Stimulated activated CD4-positive, alpha-beta T cell treated with anti-CD3 and anti-CD28 coated beads, TNF-alpha, amount 100 ng/mL, for 48 hours (primary cell): ENCODE measurements at regions not wholly inside any gene's neighbourhood (a gene's known extent, or its start where the extent isn't known, plus 50 kb on each side); places are given as distances from the start of the nearest gene placed in this dataset.
"Not testable (repeated sequence)": the region's sequence is repeated elsewhere in the genome, so short reads cannot be mapped to it uniquely, and the experiment has no call there.

Experiments
- DNase-seq, 3 donors: peaks; one replicate each; pipeline ENCODE4 v3.0.0-alpha.2; 2020; ENCODE audit warnings: low read depth in 3 of 3

GRCh38 chr5:159588941-159589340 lies 258.7 kb upstream of the IL12B start:
- DNase-seq, result no peak

- no peak for DNase-seq
Measured at GRCh38 chr5:159593518-159594073, 263.3 kb upstream of the IL12B start.

- not testable (repeated sequence) for DNase-seq
Measured at GRCh38 chr5:159595561-159595960, 265.3 kb upstream of the IL12B start.

GRCh38 chr5:159601216-159601615 lies 270.9 kb upstream of the IL12B start:
- no peak for DNase-seq

- DNase-seq, result no peak
Measured at GRCh38 chr5:159602434-159602833, 272.1 kb upstream of the IL12B start.

- no peak for DNase-seq
Measured at GRCh38 chr5:159605585-159605984, 275.3 kb upstream of the IL12B start.

DNA sequence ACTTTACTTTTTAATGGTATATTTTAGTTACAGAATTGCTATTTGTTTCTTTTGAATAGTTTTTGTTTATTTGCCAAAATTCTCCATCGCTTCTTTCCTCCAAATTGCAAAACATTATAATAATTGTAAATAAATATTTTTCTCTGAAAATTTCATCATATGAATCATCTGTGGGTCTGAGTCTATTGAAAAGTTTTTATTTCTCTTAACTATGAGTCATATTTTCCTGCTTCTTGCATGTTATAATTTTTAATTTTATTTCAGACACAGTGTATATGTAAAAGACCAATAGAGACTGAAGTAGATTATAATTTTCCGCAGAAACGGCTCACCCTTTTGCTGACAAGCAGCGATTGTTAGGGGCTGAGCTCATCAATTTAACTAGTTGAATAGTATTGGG lies 279.1 kb upstream of the IL12B start:
- DNase-seq, result no peak

DNA sequence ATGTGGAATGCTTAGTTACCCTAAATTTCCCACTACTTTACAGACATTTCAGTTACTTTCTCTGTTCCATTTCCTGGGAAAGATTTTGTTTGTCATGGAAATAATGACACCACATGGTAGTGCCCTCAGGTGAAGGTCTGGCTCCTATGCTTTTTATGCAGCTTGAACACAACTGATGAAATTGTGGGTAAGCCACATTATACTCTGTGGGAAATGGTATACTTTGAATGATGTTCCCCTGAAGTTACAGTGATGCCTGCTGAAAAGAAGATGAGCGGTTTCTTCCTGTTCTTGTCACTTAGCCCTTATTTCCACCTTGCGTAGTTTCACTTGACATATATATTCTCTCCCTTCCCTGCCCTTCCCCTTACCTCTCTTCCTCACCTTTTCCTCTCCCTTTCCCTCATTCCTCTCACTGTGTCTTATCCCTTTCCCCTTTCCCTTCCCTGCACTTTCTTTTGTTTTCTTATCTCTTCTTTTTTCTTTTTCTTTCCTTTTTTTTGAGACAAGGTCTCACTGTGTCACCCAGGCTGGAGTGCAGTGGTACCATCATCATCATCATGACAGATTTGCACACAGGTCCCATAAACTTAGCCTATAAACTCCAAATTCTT lies 280.8 kb upstream of the IL12B start:
- DNase-seq, result no peak

DNA sequence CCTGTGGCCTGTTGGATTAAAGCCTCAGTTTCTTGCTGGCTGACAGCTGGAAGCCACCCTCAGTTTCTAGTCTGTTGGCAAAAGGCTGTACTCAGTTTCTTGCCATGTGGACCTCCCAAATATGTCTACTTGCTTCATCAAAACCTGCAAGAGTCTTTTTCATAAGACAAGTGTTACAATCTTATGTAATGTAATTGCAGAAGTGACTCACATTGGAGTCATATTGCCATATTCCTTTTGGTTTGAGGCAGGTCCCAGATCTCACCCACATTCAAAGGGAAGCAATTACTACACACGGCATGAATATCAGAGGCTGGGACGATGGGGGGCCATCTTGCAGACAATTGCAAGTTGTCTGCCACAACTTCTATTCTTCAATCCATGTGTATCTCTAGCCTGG lies 286.7 kb upstream of the IL12B start:
- DNase-seq, result no peak

GRCh38 chr5:159619826-159620225 lies 289.5 kb upstream of the IL12B start:
- no peak for DNase-seq

GRCh38 chr5:159620853-159621540 lies 290.7 kb upstream of the IL12B start:
- DNase-seq, result no peak

GRCh38 chr5:159628703-159629102 lies 287.6 kb upstream of the ADRA1B start:
- DNase-seq, result no peak

DNA sequence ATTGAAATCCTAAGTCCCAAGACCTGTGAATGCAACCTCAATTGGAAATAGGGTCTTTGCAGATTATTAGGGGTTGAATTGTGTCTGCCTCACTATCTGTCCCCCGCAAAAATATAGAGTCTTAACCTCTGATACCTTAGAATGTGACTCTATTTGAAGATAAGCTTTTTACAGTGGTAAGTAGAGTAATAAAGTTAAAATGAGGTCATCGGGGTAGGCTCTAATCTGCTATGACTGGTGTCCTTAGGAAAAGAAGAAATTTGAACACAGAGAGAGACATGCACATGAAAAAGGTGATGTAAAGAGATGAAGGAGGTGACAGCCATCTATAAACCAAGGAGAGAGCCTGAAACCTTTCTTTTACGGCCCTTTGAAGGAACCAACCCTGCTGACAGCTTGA lies 287.1 kb upstream of the ADRA1B start:
- no peak for DNase-seq

DNA sequence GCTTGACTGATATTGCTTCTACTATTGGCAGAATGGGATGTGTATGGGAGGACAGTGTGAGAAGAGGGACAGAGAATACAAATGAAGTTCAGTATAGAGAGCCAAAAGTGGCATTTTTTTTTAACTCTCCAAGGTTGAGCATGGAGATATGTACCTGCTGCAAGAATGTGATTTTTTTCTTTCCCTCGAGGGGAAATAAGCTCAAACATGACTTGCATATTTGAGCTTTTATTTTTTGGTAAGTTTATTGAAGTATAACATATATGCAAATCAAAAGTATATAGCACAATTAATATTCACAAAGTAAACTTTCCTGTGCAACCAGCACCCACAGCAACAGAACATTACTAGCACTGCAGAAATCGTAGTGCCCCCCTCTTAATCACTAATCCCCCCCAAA lies 285.7 kb upstream of the ADRA1B start:
- DNase-seq, result no peak

GRCh38 chr5:159631001-159631400 lies 285.3 kb upstream of the ADRA1B start:
- no peak for DNase-seq

- no peak for DNase-seq
Measured at GRCh38 chr5:159632866-159633265, 283.4 kb upstream of the ADRA1B start.

GRCh38 chr5:159638481-159638880 lies 277.8 kb upstream of the ADRA1B start:
- DNase-seq, result no peak

DNA sequence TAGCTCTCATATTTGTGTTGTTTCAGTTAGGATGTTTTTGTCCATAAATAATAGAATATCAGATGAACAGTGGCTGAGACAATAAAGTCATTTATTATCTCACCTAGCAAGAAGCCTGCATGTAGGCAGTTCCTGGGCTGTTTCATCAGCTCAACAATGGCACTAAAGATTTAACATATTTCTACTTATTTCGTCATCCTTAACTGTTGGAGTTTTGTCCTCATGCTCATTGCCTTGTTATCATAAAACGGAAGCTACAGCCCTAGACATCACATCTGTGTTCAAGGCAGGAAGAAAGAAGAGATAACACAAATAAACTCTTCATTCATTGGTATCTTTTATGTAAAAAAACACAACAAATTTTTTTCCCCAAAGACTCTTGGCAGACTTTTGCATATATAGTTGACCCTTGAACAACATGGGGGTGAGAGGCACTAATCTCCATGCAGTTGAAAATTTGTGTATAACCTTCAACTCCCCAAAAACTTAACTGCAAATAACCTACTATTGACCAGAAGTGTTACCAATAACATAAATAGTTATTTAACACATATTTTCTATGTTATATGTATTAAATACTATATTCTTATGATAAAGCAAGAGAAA lies 277.2 kb upstream of the ADRA1B start:
- DNase-seq, result no peak

- DNase-seq, result no peak
Measured at GRCh38 chr5:159639590-159639989, 276.7 kb upstream of the ADRA1B start.

GRCh38 chr5:159640446-159640845 lies 275.8 kb upstream of the ADRA1B start:
- DNase-seq, result no peak

- DNase-seq, result no peak
Measured at GRCh38 chr5:159640921-159641320, 275.4 kb upstream of the ADRA1B start.

DNA sequence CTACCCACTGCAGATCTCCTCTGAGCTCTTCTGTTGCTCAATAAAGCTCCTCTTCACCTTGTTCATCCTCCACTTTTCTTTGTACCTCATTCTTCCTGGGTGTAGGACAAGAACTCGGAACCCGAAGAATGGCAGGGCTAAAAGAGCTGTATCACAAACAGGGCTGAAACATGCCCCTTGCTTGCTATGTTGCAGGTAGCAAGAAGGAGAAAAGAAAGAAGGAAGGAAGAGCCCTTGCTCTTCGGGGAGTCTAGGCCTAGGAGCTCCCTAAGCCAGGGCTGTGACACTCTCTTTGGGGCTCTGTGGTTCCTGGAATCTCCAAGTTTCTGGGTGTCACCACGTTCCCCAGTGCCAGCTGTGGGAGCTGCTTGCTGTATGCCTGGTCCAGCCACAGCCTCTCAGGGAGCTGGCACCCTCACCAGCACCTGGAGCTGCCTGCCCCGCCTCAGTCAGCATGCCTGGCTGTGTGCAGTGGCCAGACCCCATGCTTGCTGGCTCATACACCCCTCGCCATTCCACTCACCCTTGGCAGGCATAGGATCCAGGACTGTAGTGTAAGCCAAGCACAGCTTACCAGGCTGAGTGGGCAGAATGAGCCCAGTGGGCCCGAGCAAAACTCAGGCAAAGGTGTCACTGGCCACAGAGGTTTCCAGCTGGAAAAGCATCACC lies 274.8 kb upstream of the ADRA1B start:
- DNase-seq, result no peak

GRCh38 chr5:159642379-159642778 lies 273.9 kb upstream of the ADRA1B start:
- no peak for DNase-seq
